ENCODE measurements at regions not wholly inside any gene's neighbourhood (a gene's known extent, or its start where the extent isn't known, plus 50 kb on each side); places are given as distances from the start of the nearest gene placed in this dataset.
A peak's percentile ranks its signal among the peaks of the same experiment; 100 is the strongest.
"Not testable (repeated sequence)": the region's sequence is repeated elsewhere in the genome, so short reads cannot be mapped to it uniquely, and the experiment has no call there.

GRCh38 chr7:13093160-13093559 is 405.7 kb downstream of the ARL4A start:
- DNase-seq (ENCODE audit: low spot score), result no peak

- no peak for DNase-seq (ENCODE audit: low spot score)
Measured at GRCh38 chr7:13097499-13097898, 410.1 kb downstream of the ARL4A start.

GRCh38 chr7:13098161-13098560 is 410.7 kb downstream of the ARL4A start:
- no peak for DNase-seq (ENCODE audit: low spot score)

GRCh38 chr7:13099154-13099795 is 411.8 kb downstream of the ARL4A start:
- no peak for DNase-seq (ENCODE audit: low spot score)

- no peak for DNase-seq (ENCODE audit: low spot score)
Measured at GRCh38 chr7:13104128-13104527, 416.7 kb downstream of the ARL4A start.

- DNase-seq (ENCODE audit: low spot score), result no peak
Measured at GRCh38 chr7:13105209-13105608, 417.8 kb downstream of the ARL4A start.

GRCh38 chr7:13106513-13106912 is 419.1 kb downstream of the ARL4A start:
- no peak for DNase-seq (ENCODE audit: low spot score)

GRCh38 chr7:13107291-13107690 is 419.9 kb downstream of the ARL4A start:
- DNase-seq (ENCODE audit: low spot score), result no peak

GRCh38 chr7:13108061-13108460 is 420.6 kb downstream of the ARL4A start:
- DNase-seq (ENCODE audit: low spot score), result no peak

GRCh38 chr7:13109201-13109600 is 421.8 kb downstream of the ARL4A start:
- no peak for DNase-seq (ENCODE audit: low spot score)

GRCh38 chr7:13110107-13110506 is 422.7 kb downstream of the ARL4A start:
- DNase-seq (ENCODE audit: low spot score), result no peak

- no peak for DNase-seq (ENCODE audit: low spot score)
Measured at GRCh38 chr7:13111230-13111629, 423.8 kb downstream of the ARL4A start.

GRCh38 chr7:13114240-13114639 is 426.8 kb downstream of the ARL4A start:
- not testable (repeated sequence) for DNase-seq (ENCODE audit: low spot score)

GRCh38 chr7:13115157-13115772 is 427.8 kb downstream of the ARL4A start:
- DNase-seq (ENCODE audit: low spot score), result no peak

- no peak for DNase-seq (ENCODE audit: low spot score)
Measured at GRCh38 chr7:13115855-13116254, 428.4 kb downstream of the ARL4A start.

- peak; percentile 7 for DNase-seq (ENCODE audit: low spot score)
Measured at GRCh38 chr7:13117103-13117502, 429.7 kb downstream of the ARL4A start.

GRCh38 chr7:13117592-13117991 is 430.2 kb downstream of the ARL4A start:
- no peak for DNase-seq (ENCODE audit: low spot score)

GRCh38 chr7:13124629-13125028 is 437.2 kb downstream of the ARL4A start:
- DNase-seq (ENCODE audit: low spot score), result not testable (repeated sequence)

GRCh38 chr7:13126347-13126746 is 438.9 kb downstream of the ARL4A start:
- DNase-seq (ENCODE audit: low spot score), result no peak

- no peak for DNase-seq (ENCODE audit: low spot score)
Measured at GRCh38 chr7:13130321-13130720, 442.9 kb downstream of the ARL4A start.

GRCh38 chr7:13130906-13131305 is 443.5 kb downstream of the ARL4A start:
- DNase-seq (ENCODE audit: low spot score), result not testable (repeated sequence)

- DNase-seq (ENCODE audit: low spot score), result no peak
Measured at GRCh38 chr7:13132314-13132713, 444.9 kb downstream of the ARL4A start.

GRCh38 chr7:13136345-13136744 is 448.9 kb downstream of the ARL4A start:
- DNase-seq (ENCODE audit: low spot score), result not testable (repeated sequence)

- DNase-seq (ENCODE audit: low spot score), result no peak
Measured at GRCh38 chr7:13139436-13139835, 452.0 kb downstream of the ARL4A start.
